ENCODE measurements at regions not wholly inside any gene's neighbourhood (a gene's known extent, or its start where the extent isn't known, plus 50 kb on each side); places are given as distances from the start of the nearest gene placed in this dataset.

DNA sequence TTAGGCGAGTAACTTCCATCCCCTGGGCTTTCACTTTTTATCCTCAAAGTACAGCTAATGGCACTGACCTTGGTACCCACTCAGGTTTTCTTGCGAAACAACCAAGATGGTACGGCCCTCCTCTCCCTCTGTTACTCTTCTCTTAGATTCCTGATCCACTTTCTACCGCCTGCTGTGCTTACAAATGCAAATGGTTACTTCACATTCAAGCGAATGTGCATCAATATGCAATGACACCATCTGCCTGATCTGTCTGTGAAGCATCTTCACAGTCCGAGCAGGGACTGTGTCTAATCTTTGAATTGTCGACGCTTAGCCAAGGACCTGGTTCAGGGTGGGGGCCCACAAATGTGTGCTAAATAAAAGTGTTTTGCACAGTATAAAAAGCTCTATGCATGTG is 112.2 kb downstream of the TRIB2 start:
- no peak for ATAC-seq

DNA sequence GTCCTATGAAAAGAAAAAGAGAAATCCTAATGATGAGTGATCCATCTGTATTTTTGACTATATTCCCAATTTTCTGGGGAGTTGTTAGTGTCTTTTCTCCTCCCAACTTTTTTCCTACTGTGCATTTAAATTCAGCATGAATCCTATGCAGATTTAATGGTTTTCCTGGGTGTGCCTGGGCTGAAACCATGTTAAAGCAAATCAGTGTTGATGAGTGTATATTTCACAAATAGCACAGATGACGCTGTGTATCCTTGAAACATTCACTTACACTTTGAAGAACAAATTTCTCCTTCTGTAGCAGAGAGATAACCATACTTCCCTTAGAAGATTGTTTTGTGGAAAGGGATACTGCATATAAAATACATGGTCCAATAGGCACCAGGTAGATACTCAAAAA is 114.3 kb downstream of the TRIB2 start:
- no peak for ATAC-seq

DNA sequence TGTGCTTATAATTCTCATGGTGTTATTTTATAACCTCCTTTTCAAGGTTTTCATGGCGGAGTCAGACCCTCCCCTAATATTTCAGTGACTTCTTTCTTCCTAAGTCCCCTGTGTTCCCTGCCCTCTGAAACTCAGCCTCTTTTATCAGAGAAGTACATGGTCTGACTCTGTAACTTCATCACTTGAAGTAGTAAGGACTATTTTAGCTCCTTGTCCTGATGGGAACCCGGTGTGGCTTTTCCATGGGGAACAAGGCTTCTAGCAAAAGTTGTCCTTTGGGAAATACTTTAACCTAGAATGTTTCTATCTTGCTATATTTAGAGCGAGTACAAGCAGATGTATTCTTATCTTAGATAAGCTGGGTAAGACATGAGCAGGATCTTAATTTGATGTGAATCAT is 117.5 kb downstream of the TRIB2 start:
- no peak for ATAC-seq

DNA sequence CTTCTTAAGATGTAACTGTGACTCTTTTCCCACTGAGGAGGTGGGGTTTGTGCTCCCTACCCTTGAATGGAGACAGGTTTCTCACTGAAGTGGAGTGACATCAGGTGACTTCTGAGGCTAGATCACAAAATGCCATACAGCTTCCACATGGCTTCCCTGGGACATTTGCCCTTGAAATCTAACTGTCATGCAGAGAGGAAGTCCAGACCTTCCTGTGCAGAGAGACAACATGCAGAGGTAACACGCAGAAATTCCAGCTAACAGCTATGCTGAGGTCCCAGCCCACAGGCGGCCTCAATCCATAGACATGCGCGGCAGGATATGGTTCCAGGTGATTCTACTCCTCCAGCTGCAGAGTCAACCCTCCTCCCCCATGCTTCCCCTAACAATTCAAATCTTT is 119.0 kb downstream of the TRIB2 start:
- no peak for ATAC-seq

DNA sequence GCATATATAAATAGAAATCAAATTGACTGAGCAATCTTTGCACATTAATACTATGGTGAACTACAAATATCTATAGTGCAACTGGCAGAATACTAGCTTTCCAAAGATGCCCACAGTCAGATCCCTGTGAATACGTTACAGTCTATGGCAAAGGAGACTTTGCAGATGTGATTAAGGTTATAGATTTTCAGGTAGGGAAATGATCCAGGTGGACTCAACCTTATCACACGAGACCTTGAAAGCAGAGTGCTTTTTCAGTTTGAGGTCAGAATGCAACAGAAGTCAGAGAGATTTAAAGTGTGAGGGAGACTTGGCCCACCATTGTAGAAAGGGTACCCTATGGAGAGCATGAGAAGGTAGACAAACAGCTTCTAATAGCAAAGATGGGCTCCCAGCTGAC is 122.6 kb downstream of the TRIB2 start:
- ATAC-seq: no peak

DNA sequence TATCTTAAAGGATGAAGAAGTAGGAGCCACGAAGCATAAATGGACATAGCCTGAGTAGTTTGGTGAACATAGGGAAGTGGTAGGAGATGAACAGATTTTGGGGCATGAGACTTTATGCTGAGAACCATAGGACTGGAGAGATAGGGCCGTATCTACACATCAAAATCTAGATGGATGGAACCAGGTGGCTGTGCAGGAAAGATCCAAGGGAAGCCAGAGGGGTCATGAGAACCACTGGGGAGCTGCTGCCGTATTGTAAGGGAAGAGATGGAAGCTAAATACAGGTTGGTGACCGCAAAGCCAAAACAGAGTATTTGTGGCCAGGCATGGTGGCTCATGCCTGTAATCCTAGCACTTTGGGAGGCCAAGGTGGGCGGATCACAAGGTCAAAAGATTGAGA is 124.3 kb downstream of the TRIB2 start:
- ATAC-seq: no peak

DNA sequence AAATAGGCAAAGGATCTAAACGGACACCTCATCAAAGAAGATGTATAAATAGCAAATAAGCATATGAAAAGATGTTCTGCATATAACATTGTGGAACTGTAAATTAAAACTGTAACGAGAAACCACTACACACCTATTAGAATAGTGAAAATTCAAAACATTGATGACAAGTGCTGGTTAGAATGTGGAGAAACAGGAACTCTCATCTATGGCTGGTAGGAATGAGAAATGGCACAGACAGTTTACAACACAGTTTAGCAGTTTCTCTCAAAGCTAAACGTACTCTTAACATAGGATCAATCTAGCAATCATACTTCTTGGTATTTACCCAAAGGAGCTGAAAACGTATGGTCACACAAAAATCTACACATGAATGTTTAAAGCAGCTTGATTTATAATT is 126.2 kb downstream of the TRIB2 start:
- ATAC-seq: no peak

DNA sequence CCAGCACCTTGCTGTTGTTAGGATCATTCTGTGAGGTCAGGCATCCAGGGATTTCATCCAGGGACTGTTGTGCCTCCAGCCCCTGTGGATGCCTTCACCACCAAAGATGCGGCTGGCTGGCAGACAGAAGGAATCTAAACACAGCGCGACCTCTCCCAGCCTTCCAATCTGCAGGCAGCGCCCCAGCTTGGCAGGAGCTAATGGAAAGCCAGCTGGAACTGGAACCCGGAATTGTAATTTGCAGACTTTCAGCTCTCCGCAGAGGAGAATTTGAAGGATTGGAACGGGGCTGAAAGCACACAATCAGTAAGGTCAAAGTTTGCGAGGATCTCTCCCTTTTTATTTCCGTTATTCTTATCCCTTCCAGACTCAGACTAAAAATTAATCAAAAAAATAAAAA is 127.8 kb downstream of the TRIB2 start:
- no peak for ATAC-seq

DNA sequence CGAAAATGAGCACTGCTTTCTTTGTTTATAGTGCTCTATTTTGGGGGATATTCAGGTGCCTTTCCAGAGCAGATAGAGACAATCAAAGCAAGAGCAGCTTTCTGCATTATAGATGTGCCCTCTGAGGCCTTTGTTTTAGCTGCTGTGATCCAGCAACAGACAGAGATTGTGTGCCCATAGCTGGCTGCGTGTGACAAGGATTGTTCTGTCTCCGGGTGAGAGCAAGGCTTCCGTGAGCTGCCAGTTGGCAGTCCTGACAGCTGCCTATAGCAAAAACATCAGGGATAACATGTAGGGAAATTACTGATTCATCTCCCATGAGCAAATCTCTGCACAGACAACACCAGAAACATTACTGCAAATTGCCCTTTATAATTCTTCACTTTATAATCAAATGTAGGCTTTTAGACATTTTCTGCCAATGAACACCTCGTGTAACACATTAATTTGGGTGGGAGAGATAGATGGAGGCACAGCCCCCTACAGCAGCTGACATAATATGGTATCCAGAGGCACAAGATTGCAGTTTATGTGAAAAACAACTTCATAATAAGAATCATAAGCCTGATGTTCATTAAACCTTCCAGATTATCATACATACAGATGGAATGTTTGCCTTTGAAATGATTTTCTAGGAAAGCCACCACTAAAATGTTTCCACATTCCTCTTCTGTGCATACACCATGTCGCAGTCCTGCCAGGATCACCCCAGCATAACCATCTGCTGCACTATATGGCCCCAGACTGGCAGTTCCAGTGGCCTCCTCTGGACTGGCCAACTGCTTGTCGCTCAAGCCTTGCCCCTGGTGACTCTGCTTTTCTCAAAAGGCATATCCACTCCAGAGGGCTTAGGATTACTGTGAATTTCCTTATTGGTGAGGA is 131.2 kb downstream of the TRIB2 start:
- ATAC-seq: no peak

DNA sequence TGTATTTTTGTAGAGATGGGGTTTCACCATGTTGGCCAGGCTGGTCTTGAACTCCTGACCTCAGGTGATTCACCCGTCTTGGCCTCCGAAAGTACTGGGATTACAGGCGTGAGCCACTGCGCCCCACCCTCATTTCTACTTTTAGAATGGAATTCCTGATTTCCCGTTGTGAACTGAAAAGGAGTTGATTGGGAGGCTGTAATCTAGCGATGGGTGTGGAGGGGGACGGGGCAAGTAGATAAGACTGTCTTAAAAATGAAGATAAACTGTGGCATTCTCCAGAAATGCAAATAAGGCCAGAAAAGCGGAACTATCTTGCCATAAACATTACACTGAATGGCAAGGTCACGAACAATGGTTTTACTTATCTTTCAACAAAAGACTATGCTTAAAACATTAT is 135.4 kb downstream of the TRIB2 start:
- ATAC-seq: no peak

DNA sequence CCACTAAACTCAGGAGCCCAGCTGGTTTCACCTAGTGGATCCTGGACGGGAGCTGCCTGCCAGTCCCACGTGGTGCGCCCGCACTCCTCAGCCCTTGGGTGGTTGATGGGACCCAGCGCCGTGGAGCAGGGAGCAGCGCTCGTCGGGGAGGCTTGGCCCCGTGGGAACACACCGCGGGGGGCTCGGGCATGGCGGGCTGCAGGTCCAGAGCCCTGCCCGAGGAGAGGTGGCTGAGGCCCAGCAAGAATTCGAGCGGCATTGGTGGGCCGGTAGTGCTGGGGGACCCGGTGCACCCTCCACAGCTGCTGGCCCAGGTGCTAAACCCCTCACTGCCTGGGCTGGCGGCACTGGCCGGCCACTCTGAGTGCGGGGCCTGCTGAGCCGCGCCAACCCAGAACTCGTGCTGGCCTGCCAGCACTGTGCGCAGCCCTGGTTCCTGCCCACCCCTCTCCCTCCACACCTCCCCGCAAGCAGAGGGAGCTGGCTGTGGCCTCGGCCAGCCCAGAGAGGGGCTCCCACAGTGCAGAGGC is 137.3 kb downstream of the TRIB2 start:
- no peak for ATAC-seq

DNA sequence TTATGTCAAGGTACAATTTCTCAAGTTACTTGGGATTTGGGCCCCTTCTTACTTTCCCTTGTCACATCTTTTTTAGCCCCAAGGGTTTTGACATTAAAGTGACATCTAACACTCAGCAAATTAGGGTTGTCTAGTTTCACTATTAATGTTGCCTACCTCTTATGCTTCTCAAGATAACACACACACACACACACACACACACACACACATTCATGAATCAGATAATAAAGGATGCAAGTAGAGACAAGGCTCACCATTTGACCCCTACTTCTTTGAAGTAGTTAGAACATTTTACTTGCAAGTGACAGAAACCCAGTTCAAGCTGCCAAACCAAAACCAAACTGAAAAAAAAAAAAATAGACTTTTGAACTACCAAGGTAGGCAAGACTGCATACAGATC is 138.8 kb downstream of the TRIB2 start:
- ATAC-seq: no peak

DNA sequence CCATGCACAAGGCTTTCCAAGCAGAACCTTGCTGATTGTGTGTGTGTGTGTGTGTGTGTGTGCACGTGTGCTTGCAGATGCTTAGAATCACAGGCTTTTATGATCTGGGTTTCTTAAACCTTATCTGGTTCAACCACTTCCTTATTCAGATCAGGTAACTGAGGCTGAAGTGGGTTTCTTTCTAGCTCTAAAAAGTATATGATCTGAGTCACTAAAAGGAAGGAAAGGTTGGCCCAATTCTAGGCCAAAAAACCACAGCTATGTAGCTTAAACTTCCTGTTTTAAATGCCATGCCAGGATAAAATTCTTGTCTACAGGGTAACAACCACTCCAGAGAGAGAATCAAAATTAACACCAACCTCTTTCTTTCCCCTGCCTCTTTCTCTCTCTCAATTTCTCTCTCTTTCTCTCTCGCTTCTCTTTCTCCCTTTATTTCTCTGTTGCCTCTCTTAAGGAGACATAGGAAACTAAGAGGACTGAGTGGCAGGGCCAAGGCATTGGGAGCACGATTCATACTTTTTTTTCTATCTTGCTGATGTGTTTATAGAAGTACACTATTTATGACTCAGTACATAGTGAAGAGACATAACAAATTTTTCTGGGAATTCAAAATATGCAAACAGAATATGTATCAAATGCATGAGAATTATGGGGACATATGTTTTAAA is 140.3 kb downstream of the TRIB2 start:
- peak; percentile 32 for ATAC-seq

DNA sequence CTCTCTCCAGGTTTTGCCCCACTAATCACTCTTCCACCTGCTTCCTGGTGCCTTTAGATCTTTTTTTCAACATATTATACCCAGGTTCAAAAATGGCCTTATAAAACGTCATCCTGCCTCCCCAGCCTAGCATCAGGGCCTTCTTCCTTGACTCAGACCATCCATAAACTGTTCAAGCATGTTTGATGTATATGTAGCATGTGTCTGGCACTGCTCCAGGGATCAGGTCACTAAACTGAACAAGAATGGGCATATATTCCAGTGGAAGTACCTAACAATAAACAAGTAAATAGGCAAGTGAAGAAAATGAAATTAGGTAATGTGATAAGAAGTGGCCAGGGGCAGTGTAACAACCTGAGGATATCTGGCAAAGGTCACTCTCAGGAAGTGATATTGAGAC is 141.2 kb downstream of the TRIB2 start:
- ATAC-seq: no peak

DNA sequence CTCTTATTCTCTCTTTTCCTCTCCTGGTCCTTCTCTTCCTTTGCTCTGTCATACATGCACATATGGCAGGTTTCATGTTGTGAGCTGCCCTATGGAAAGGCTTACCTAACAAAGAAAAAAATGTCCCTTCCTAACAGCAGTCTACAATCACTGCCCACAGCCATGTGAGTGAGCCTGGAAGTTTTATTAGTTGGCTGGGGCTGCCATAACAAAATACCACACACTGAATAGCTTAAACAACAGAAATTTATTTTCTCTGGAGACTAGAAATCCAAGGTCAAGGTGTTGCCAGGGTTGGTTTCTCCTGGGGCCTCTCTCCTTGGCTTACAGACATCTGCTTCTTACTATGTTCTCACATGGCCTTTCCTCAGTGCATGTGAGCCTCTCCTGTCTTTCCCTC is 142.1 kb downstream of the TRIB2 start:
- ATAC-seq: no peak

DNA sequence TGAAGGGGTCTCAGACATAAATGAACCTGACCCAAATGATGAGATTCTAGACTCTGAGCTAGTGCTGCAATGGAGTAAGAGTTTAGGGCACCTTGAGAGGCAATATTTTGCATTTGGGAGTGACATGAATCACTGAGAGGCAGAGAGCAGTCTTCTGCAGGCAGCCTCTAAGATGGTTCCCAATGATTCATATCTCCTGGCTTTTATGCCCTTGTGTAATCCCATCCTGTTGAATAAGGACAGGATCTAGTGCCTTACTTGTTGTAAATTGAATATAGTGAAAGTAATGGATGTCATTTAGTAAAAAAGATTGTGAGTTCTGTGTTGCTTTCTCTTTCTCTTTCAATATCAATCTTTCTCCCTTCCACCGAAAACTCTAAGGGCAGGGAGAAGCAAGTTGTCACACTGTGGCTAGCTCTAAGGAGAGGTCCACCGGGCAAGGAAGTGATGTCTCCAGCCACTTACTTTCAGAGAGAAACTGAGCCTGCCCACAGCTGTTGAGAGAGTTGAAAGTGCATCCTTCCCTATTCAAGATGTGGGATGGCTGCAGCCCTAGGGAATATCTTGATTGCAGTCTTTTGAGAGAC is 144.7 kb downstream of the TRIB2 start:
- peak; percentile 31 for ATAC-seq

DNA sequence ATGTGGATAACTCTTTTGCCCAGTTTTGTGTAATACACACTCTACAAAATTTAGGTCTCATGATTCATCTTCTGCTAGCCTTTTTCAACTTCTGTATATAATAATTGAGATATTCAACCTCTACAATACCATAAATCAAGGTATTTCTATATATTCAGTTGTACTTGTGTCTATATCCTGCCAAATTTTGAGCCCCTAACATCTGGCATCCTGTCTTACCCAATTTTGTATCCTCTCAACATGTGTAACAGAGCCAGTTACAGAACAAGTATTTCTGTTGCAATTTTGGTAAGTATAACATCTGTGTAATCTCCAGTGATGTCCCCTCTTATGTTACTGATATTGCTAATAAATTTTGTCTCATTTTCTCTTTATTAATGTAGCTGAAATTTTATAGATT is 145.8 kb downstream of the TRIB2 start:
- no peak for ATAC-seq

DNA sequence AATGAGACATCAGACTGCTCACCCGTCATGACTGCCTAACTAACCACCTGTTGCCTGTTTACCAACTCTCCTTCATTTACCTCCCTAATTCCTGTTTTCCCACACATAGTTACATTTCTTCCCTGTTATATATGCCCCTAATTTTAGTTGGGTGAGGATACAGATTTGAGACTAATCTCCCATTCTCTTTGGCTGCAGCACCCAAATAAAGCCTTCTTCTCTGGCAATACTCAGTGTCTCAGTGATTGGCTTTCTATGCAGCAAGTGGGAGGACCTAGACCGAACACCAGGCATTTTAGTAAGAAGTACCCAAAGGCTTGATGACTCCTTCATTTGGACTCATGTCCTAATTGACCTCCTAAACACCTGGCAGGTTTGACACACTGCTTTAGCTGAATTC is 147.2 kb downstream of the TRIB2 start:
- no peak for ATAC-seq

DNA sequence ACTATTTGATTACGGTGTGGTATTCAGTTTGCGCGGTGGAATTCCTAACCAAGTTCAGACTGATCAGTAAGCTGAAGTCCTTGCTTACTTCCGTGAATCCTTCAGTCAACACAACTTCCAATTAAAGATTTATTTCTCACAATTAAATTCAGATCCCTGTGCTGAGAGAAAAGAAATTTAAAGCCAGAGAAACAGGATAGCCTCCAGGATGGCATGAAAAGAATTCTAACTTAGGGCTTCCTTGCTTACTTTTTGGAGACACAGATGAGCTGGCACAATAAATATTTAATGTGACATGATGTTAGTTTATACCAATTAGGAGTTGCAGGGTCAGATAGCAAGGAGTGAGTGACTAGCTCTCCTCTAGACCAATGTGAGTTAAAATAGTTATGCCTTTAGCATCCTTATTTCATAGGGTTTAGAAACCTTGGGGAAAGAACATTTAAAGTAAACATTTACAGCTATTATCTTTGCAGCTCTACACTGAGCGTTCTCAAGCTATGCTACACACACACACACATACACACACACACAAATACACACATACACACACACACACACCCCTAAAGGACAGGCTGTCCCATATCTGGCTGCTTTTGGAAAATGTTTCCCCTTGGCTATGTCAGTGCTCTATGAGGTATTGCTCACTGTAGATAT is 151.0 kb downstream of the TRIB2 start:
- ATAC-seq: no peak

DNA sequence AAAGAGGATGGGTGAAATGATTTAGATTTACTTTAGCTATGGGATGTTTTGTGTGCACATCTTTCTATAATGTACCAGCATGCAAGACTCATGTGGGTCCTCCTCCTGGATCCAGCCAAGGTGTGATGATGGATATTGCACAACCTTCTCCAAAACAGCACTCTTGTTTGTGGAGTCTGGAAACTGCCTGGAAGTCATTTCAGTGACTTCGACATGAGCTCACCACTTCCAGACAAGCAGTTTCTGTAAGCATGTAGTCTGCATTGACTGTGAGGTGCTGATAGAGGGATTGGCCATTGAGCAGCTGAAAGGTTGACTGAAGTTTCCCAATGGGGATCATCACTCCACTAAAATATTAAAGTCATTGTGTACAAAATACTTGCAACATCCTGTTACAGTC is 154.0 kb downstream of the TRIB2 start:
- ATAC-seq: no peak

DNA sequence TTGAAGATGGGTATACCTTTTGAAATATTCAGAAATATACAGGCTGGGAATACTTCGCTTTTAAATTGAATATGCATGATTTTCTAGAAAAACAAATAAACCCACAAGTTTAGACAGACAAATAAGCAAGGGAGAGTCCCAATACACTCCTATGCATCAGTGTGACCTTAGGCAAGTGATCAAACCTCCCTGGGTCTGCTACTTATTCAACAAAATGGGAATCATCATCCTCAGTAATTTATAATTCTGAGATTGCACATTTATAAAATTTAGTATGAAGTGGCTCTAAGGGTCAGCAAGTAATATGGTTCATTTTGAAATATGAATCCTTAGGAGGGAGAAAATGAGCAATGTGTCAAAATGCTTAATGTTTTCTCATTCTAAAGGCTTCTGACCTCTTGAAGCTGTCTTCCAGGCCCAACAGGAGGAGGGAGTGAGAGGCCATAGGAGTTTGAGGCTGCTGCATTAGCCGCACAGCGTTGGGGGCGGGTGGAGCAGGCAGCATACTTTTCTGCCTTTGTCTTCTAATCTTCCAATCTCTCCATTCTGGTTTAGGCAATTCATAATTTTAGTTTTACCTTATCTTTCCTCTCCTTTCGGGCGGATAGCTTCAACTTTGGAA is 155.1 kb downstream of the TRIB2 start:
- no peak for ATAC-seq

DNA sequence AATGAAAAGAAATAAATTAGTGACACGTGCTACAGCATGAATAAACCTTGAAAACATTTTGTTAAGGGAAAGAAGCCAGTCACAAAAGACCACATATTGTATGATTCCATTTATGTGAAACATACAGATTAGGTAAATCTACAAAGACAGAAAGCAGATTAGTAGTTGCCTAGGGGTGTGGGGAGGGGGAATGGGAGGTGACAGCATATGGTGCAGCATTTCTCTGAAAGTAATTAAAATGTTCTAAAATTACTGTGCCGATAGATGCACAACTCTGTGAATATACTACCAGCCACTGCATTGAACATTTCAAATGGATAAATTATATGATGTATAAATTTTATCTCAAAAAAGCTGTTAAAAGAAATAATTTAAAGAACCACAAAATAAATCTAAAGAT is 161.0 kb downstream of the TRIB2 start:
- no peak for ATAC-seq

DNA sequence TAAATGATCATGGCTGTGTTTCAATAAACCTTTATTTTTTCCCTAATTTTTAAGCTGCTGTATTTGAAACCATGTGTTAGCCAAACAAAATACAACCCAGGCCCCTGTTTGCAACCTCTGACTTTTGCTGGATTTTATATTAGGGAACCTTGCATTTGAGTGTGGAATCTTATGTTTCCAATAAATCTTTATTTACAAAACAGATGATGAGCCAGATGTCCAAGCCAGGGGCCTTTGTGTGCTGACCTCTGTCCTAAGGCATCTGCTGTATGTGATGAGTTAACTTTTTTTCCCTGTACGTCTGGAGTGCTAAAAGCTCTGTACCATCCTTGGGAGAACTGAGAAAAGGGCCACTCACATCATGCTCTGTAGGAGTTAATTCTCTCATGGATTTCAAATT is 162.9 kb downstream of the TRIB2 start:
- no peak for ATAC-seq
